SK-N-SH treated with all-trans-retinoic acid at 6 μM for 48 hours (cell line): ENCODE measurements at regions not wholly inside any gene's neighbourhood (a gene's known extent, or its start where the extent isn't known, plus 50 kb on each side); places are given as distances from the start of the nearest gene placed in this dataset.

Source experiments
- ATAC-seq: fragments of 200-7000 bp; cut with Tn5 transposase; 3 replicates; pipeline ENCODE4 v1.9.1; 2020; ENCODE audit warnings: mild to moderate bottlenecking, moderate library complexity
- ARNTL ChIP-seq: fragments of 450-650 bp; formaldehyde crosslinking; IDR thresholded peaks from 2 replicates; pipeline ENCODE4 v1.5.0; 2020; ENCODE audit warnings: low read depth, mild to moderate bottlenecking, moderate library complexity, borderline replicate concordance
- CREB5 ChIP-seq: fragments of 250-450 bp; sonication (Bioruptor Pico); IDR thresholded peaks from 2 replicates; pipeline ENCODE4 v1.5.1; 2020; ENCODE audit warnings: low read depth, mild to moderate bottlenecking, moderate library complexity
- GLIS3 ChIP-seq: fragments of 250-450 bp; sonication (Bioruptor Pico); IDR thresholded peaks from 2 replicates; pipeline ENCODE4 v1.5.0; 2020; ENCODE audit warnings: mild to moderate bottlenecking, moderate library complexity
- PATZ1 ChIP-seq: fragments of 250-450 bp; sonication (Bioruptor Pico); IDR thresholded peaks from 2 replicates; pipeline ENCODE4 v1.8.0; 2020; ENCODE audit warnings: mild to moderate bottlenecking, moderate library complexity, borderline replicate concordance
- POU6F1 ChIP-seq: fragments of 250-450 bp; sonication (Bioruptor Pico); IDR thresholded peaks from 2 replicates; pipeline ENCODE4 v1.8.0; 2021; ENCODE audit warnings: low read depth, mild to moderate bottlenecking, moderate library complexity, borderline replicate concordance
- PPARA ChIP-seq: fragments of 250-450 bp; sonication (Bioruptor Pico); IDR thresholded peaks from 2 replicates; pipeline ENCODE4 v1.5.0; 2020; ENCODE audit warnings: mild to moderate bottlenecking, borderline replicate concordance
- RARB ChIP-seq: fragments of 250-450 bp; sonication (Bioruptor Pico); IDR thresholded peaks from 2 replicates; pipeline ENCODE4 v1.8.0; 2021; ENCODE audit warnings: mild to moderate bottlenecking, moderate library complexity
- SNAI2 ChIP-seq: fragments of 250-450 bp; sonication (Bioruptor Pico); IDR thresholded peaks from 2 replicates; pipeline ENCODE4 v1.5.0; 2020; ENCODE audit warnings: mild to moderate bottlenecking, moderate library complexity
- TCF4 ChIP-seq: fragments of 250-450 bp; sonication (Bioruptor Pico); IDR thresholded peaks from 2 replicates; pipeline ENCODE4 v1.8.0; 2021; ENCODE audit warnings: mild to moderate bottlenecking, moderate library complexity, borderline replicate concordance
- TOX ChIP-seq: fragments of 250-450 bp; sonication (Bioruptor Pico); IDR thresholded peaks from 2 replicates; pipeline ENCODE4 v1.8.0; 2021; ENCODE audit warnings: mild to moderate bottlenecking, moderate library complexity, borderline replicate concordance
- TSHZ2 ChIP-seq: fragments of 250-450 bp; sonication (Bioruptor Pico); IDR thresholded peaks from 2 replicates; pipeline ENCODE4 v1.5.0; 2020; ENCODE audit warnings: mild to moderate bottlenecking, moderate library complexity
- ZC3H10 ChIP-seq: fragments of 250-450 bp; sonication (Bioruptor Pico); IDR thresholded peaks from 2 replicates; pipeline ENCODE4 v1.5.1; 2021; ENCODE audit warnings: mild to moderate bottlenecking, moderate library complexity
- ZFP3 ChIP-seq: fragments of 250-450 bp; sonication (Bioruptor Pico); IDR thresholded peaks from 2 replicates; pipeline ENCODE4 v1.5.0; 2020; ENCODE audit warnings: mild to moderate bottlenecking, moderate library complexity
- ZFP30 ChIP-seq: fragments of 450-650 bp; formaldehyde crosslinking; IDR thresholded peaks from 2 replicates; pipeline ENCODE4 v1.5.0; 2022; ENCODE audit warnings: mild to moderate bottlenecking, moderate library complexity
- ZNF70 ChIP-seq: fragments of 450-650 bp; formaldehyde crosslinking; IDR thresholded peaks from 2 replicates; pipeline ENCODE4 v1.5.0; 2020; ENCODE audit warnings: mild to moderate bottlenecking, moderate library complexity

- TF ChIP-seq ZC3H10 (no peak), TSHZ2 (CRISPR knock-in tag) (no peak), POU6F1 (CRISPR knock-in tag) (no peak), RARB (CRISPR knock-in tag) (no peak), SNAI2 (CRISPR knock-in tag) (no peak), TOX (CRISPR knock-in tag) (no peak), TCF4 (CRISPR knock-in tag) (no peak)
- no peak for ATAC-seq
Measured at GRCh38 chr2:8288206-8288605, 393.6 kb upstream of the ID2 start.

- ATAC-seq: no peak
- TF ChIP-seq TCF4 (CRISPR knock-in tag) (no peak), POU6F1 (CRISPR knock-in tag) (no peak), TSHZ2 (CRISPR knock-in tag) (no peak), PPARA (CRISPR knock-in tag) (no peak)
- TF ChIP-seq, all 23 proteins: peak for 0
Measured at GRCh38 chr2:8289111-8289510, 392.7 kb upstream of the ID2 start.

GRCh38 chr2:8290771-8291352, 391.0 kb upstream of the ID2 start:
- no peak for TF ChIP-seq TCF4 (CRISPR knock-in tag)
- no peak for TF ChIP-seq SNAI2 (CRISPR knock-in tag)
- TF ChIP-seq ZFP30 (CRISPR knock-in tag): no peak
- no peak for TF ChIP-seq CREB5
- no peak for TF ChIP-seq ZFP3 (CRISPR knock-in tag)
- TF ChIP-seq POU6F1 (CRISPR knock-in tag): no peak
- no peak for TF ChIP-seq PATZ1 (CRISPR knock-in tag)
- TF ChIP-seq GLIS3 (CRISPR knock-in tag): no peak
- no peak for TF ChIP-seq TSHZ2 (CRISPR knock-in tag)
- TF ChIP-seq ARNTL (CRISPR knock-in tag): no peak
- TF ChIP-seq ZNF70 (CRISPR knock-in tag): no peak
- no peak for TF ChIP-seq TOX (CRISPR knock-in tag)
- ATAC-seq: no peak
